H9 (cell line): ENCODE measurements at regions not wholly inside any gene's neighbourhood (a gene's known extent, or its start where the extent isn't known, plus 50 kb on each side); places are given as distances from the start of the nearest gene placed in this dataset.
"Not testable (repeated sequence)": the region's sequence is repeated elsewhere in the genome, so short reads cannot be mapped to it uniquely, and the experiment has no call there.

Experiments
- DNase-seq: peaks from one replicate; pipeline ENCODE4 v3.0.0-alpha.2; 2017
- H2AFZ ChIP-seq: one replicate; pipeline ENCODE4 v1.6.1; 2013; ENCODE audit warnings: mild to moderate bottlenecking, low read length, control low read depth, moderate library complexity
- H2AK5ac ChIP-seq: 2 replicates; pipeline ENCODE4 v1.6.1; 2013; ENCODE audit warnings: low read length, control low read depth, mixed read lengths; ENCODE audit not compliant: insufficient read length
- H2BK120ac ChIP-seq: one replicate; pipeline ENCODE4 v1.6.1; 2013; ENCODE audit warnings: low read depth, mild to moderate bottlenecking, low read length, control low read depth, inconsistent platforms; ENCODE audit not compliant: poor library complexity, severe bottlenecking
- H2BK12ac ChIP-seq: 2 replicates; pipeline ENCODE4 v1.6.1; 2013; ENCODE audit warnings: low read length, control low read depth, mixed read lengths, low read depth; ENCODE audit not compliant: insufficient read length
- H2BK15ac ChIP-seq: 2 replicates; pipeline ENCODE4 v1.6.1; 2013; ENCODE audit warnings: low read depth, low read length, control low read depth
- H2BK20ac ChIP-seq: one replicate; pipeline ENCODE4 v1.6.1; 2013; ENCODE audit warnings: low read depth, mild to moderate bottlenecking, low read length, control low read depth, inconsistent platforms; ENCODE audit not compliant: poor library complexity, severe bottlenecking
- H2BK5ac ChIP-seq: 2 replicates; pipeline ENCODE4 v1.6.1; 2013; ENCODE audit warnings: low read length, control low read depth, mixed read lengths; ENCODE audit not compliant: insufficient read length
- H3K14ac ChIP-seq: 2 replicates; pipeline ENCODE4 v1.6.1; 2013; ENCODE audit warnings: low read length, control low read depth; ENCODE audit not compliant: insufficient read depth
- H3K18ac ChIP-seq: 2 replicates; pipeline ENCODE4 v1.6.1; 2013; ENCODE audit warnings: low read depth, mild to moderate bottlenecking, mixed read lengths, low read length, control low read depth; ENCODE audit not compliant: insufficient read length
- H3K23ac ChIP-seq: 2 replicates; pipeline ENCODE4 v1.6.1; 2013; ENCODE audit warnings: low read length, control low read depth, mixed read lengths, low read depth; ENCODE audit not compliant: insufficient read length
- H3K23me2 ChIP-seq: 2 replicates; pipeline ENCODE4 v1.6.1; 2013; ENCODE audit warnings: low read depth, mild to moderate bottlenecking, mixed read lengths, low read length, control low read depth; ENCODE audit not compliant: insufficient read length, poor library complexity, severe bottlenecking
- H3K27ac ChIP-seq: 2 replicates; pipeline ENCODE4 v1.5.1; 2013; ENCODE audit warnings: low read length, control low read depth, mixed read lengths, low read depth; ENCODE audit not compliant: insufficient read length
- H3K27me3 ChIP-seq: 2 replicates; pipeline ENCODE4 v1.6.1; 2013; ENCODE audit warnings: low read length, control low read depth, inconsistent platforms; ENCODE audit not compliant: insufficient read depth
- H3K4ac ChIP-seq: 2 replicates; pipeline ENCODE4 v1.6.1; 2013; ENCODE audit warnings: low read depth, mild to moderate bottlenecking, control low read depth, inconsistent platforms, low read length, moderate library complexity
- H3K4me1 ChIP-seq: 2 replicates; pipeline ENCODE4 v1.6.1; 2013; ENCODE audit warnings: low read length, control low read depth, inconsistent platforms; ENCODE audit not compliant: insufficient read depth
- H3K4me2 ChIP-seq: 2 replicates; pipeline ENCODE4 v1.6.1; 2013; ENCODE audit warnings: low read length, control low read depth, mixed read lengths; ENCODE audit not compliant: insufficient read length, insufficient read depth
- H3K56ac ChIP-seq: 2 replicates; pipeline ENCODE4 v1.6.1; 2013; ENCODE audit warnings: low read depth, mild to moderate bottlenecking, mixed read lengths, low read length, control low read depth; ENCODE audit not compliant: insufficient read length
- H3K79me1 ChIP-seq: 2 replicates; pipeline ENCODE4 v1.6.1; 2013; ENCODE audit warnings: low read depth, mild to moderate bottlenecking, moderate library complexity, low read length, control low read depth, inconsistent platforms; ENCODE audit not compliant: insufficient read depth, poor library complexity, severe bottlenecking
- H3K79me2 ChIP-seq: 2 replicates; pipeline ENCODE4 v1.6.1; 2013; ENCODE audit warnings: low read length, control low read depth, inconsistent platforms; ENCODE audit not compliant: insufficient read depth
- H3K9ac ChIP-seq: 2 replicates; pipeline ENCODE4 v1.6.1; 2013; ENCODE audit warnings: low read length, control low read depth, mixed read lengths; ENCODE audit not compliant: insufficient read length; ENCODE audit errors: extremely low read depth
- H3K9me3 ChIP-seq: one replicate; pipeline ENCODE4 v1.6.1; 2013; ENCODE audit warnings: low read depth, low read length, inconsistent platforms; ENCODE audit not compliant: control insufficient read depth
- H3T11ph ChIP-seq: one replicate; pipeline ENCODE4 v1.6.1; 2013; ENCODE audit warnings: mild to moderate bottlenecking, low read length, control low read depth, inconsistent platforms
- H4K20me1 ChIP-seq: one replicate; pipeline ENCODE4 v1.6.1; 2013; ENCODE audit not compliant: control insufficient read depth, insufficient read length, insufficient read depth
- H4K5ac ChIP-seq: 2 replicates; pipeline ENCODE4 v1.6.1; 2013; ENCODE audit warnings: low read depth, mild to moderate bottlenecking, mixed read lengths, low read length, control low read depth; ENCODE audit not compliant: insufficient read length
- H4K8ac ChIP-seq: replicated peaks from 2 replicates; pipeline ENCODE4 v1.6.1; 2013; ENCODE audit warnings: low read length, control low read depth, mixed read lengths, low read depth; ENCODE audit not compliant: insufficient read length
- H4K91ac ChIP-seq: 2 replicates; pipeline ENCODE4 v1.6.1; 2013; ENCODE audit warnings: low read depth, mild to moderate bottlenecking, moderate library complexity, mixed read lengths, low read length, control low read depth; ENCODE audit not compliant: insufficient read length
- H3K27ac Mint-ChIP-seq, 3 experiments: 2 replicates in 2 of 3; 3 replicates in 1 of 3; pipeline ENCODE4 v1.8.0; 2020 to 2021; ENCODE audit warnings: mixed read lengths in 3 of 3, mild to moderate bottlenecking in 1 of 3, moderate library complexity in 1 of 3
- H3K27me3 Mint-ChIP-seq: 2 replicates; pipeline ENCODE4 v1.8.0; 2021; ENCODE audit warnings: low read depth, mild to moderate bottlenecking, moderate library complexity, mixed read lengths
- H3K36me3 Mint-ChIP-seq, 3 experiments: 2 replicates in 2 of 3; 3 replicates in 1 of 3; pipeline ENCODE4 v1.8.0; 2020 to 2021; ENCODE audit warnings: low read depth in 3 of 3, mixed read lengths in 3 of 3; ENCODE audit not compliant: insufficient read depth in 1 of 3
- H3K4me1 Mint-ChIP-seq, 2 experiments: 2 replicates each; pipeline ENCODE4 v1.8.0; 2020; ENCODE audit warnings: mixed read lengths in 2 of 2
- H3K4me3 Mint-ChIP-seq, 2 experiments: 2 replicates in 1 of 2; 3 replicates in 1 of 2; pipeline ENCODE4 v1.8.0; 2020 to 2021; ENCODE audit warnings: mild to moderate bottlenecking in 2 of 2, mixed read lengths in 2 of 2, moderate library complexity in 1 of 2
- H3K9me3 Mint-ChIP-seq, 2 experiments: 2 replicates in 1 of 2; 3 replicates in 1 of 2; pipeline ENCODE4 v1.8.0; 2020; ENCODE audit warnings: mild to moderate bottlenecking in 2 of 2, mixed read lengths in 2 of 2, moderate library complexity in 1 of 2
- CTCF ChIP-seq: fragments of 200-600 bp; sonication (generic); conservative IDR thresholded peaks from 3 replicates; pipeline ENCODE4 v1.8.0; 2021; ENCODE audit warnings: antibody characterized with exemption, mild to moderate bottlenecking
- WGBS: extraction: QIAGEN DNeasy Blood & Tissue Kit; methylation state at CpG from one replicate; pipeline ENCODE4 v1.1.7; 2013; ENCODE audit warnings: missing lambda C conversion rate, low lambda C conversion rate, mixed read lengths; ENCODE audit not compliant: insufficient read length; ENCODE audit errors: extremely low coverage; 5-methylcytosine and 5-hydroxymethylcytosine counted together

- H2AK5ac ChIP-seq = no peak overlapping the region
- no peak overlapping the region for H4K91ac ChIP-seq
- Mint-ChIP-seq H3K9me3 (peaks cover 95 to 99% of the 10 kb centered on the region in 2 experiments), H3K27ac (no peak overlapping the region), H3K27me3 (peaks cover 8% of the 10 kb centered on the region), H3K4me1 (no peaks in the 10 kb centered on the region), H3K4me3 (no peak overlapping the region), H3K36me3 (peaks cover 37 to 51% (median 51%) of the 10 kb centered on the region in 3 experiments)
- H3K4ac ChIP-seq = no peak overlapping the region
- no peak overlapping the region for H3K18ac ChIP-seq
- no peaks in the 10 kb centered on the region for H3K4me1 ChIP-seq
- no peaks in the 10 kb centered on the region for H3K23me2 ChIP-seq
- no peak overlapping the region for H2BK12ac ChIP-seq
- no peaks in the 10 kb centered on the region for H3K79me1 ChIP-seq
- H2BK20ac ChIP-seq = no peak overlapping the region
- H2AFZ ChIP-seq = no peak overlapping the region
- no peaks in the 10 kb centered on the region for H3K79me2 ChIP-seq
- H2BK15ac ChIP-seq = no peak overlapping the region
- no peak overlapping the region for H3K4me2 ChIP-seq
- no peak overlapping the region for H3K9ac ChIP-seq
- H4K20me1 ChIP-seq = no peaks in the 10 kb centered on the region
- no peak for TF ChIP-seq CTCF
- no peak overlapping the region for H3K14ac ChIP-seq
- no peaks in the 10 kb centered on the region for H3K27me3 ChIP-seq
- no peak overlapping the region for H3T11ph ChIP-seq
- H4K5ac ChIP-seq = no peak overlapping the region
- no peak overlapping the region for H3K27ac ChIP-seq
- no peak overlapping the region for H2BK5ac ChIP-seq
- no peak overlapping the region for H2BK120ac ChIP-seq
- DNase-seq = no peak
- H3K23ac ChIP-seq = no peak overlapping the region
- H3K9me3 ChIP-seq = peaks cover 83% of the 10 kb centered on the region
- H3K56ac ChIP-seq = no peak overlapping the region
- no peak overlapping the region for H4K8ac ChIP-seq
- no CpG with 5 or more reads among the region's 29 CpGs for WGBS
These were observed 1072.4 kb downstream of the RPIA start for GRCh38 chr2:89763581-89764485.

GRCh38 chr2:89764571-89765360, 1073.3 kb downstream of the RPIA start:
- H3K4me3 Mint-ChIP-seq, H3T11ph ChIP-seq, H3K4me1 ChIP-seq, DNase-seq, H3K27ac ChIP-seq, H3K14ac ChIP-seq, H2BK5ac ChIP-seq, H3K23ac ChIP-seq, H3K9ac ChIP-seq, H3K4me2 ChIP-seq, H3K23me2 ChIP-seq, H3K27ac Mint-ChIP-seq, H3K79me1 ChIP-seq, H2AK5ac ChIP-seq, H4K5ac ChIP-seq, H3K18ac ChIP-seq, H3K4ac ChIP-seq, H3K79me2 ChIP-seq, H4K8ac ChIP-seq, H4K20me1 ChIP-seq, H3K27me3 ChIP-seq, H2BK20ac ChIP-seq, H2AFZ ChIP-seq, H3K27me3 Mint-ChIP-seq, H3K56ac ChIP-seq, H3K4me1 Mint-ChIP-seq, H4K91ac ChIP-seq, H2BK12ac ChIP-seq, H2BK15ac ChIP-seq, H2BK120ac ChIP-seq: not testable (repeated sequence)
- peaks cover 86% of the 10 kb centered on the region for H3K9me3 ChIP-seq
- Mint-ChIP-seq H3K36me3 (peaks cover 37 to 54% (median 50%) of the 10 kb centered on the region in 3 experiments), H3K9me3 (peaks cover 94 to 97% of the 10 kb centered on the region in 2 experiments)
- no CpG with 5 or more reads among the region's 20 CpGs for WGBS
